Mesenchymal stem cell (in vitro differentiated cells and primary cell): ENCODE measurements at regions not wholly inside any gene's neighbourhood (a gene's known extent, or its start where the extent isn't known, plus 50 kb on each side); places are given as distances from the start of the nearest gene placed in this dataset.

ENCODE experiments used
- DNase-seq: peaks from one replicate; pipeline ENCODE4 v3.0.0-alpha.2; 2013
- H2AFZ ChIP-seq: one replicate; pipeline ENCODE4 v1.6.1; 2013; ENCODE audit warnings: low read depth, mild to moderate bottlenecking, control low read depth, inconsistent platforms, low read length, moderate library complexity
- H2AK5ac ChIP-seq: 2 replicates; pipeline ENCODE4 v1.6.1; 2013; ENCODE audit warnings: low read length, moderate library complexity, mild to moderate bottlenecking, inconsistent platforms; ENCODE audit not compliant: severe bottlenecking
- H2BK120ac ChIP-seq: one replicate; pipeline ENCODE4 v1.6.1; 2013; ENCODE audit warnings: low read depth, mild to moderate bottlenecking, inconsistent platforms, low read length, moderate library complexity
- H2BK12ac ChIP-seq, 2 experiments: one replicate each; pipeline ENCODE4 v1.6.1; 2013; ENCODE audit warnings: inconsistent platforms in 2 of 2, low read length in 2 of 2, mild to moderate bottlenecking in 2 of 2, moderate library complexity in 2 of 2, control low read depth in 1 of 2
- H2BK15ac ChIP-seq: one replicate; pipeline ENCODE4 v1.6.1; 2013; ENCODE audit warnings: mild to moderate bottlenecking, low read depth, inconsistent platforms; ENCODE audit not compliant: poor library complexity, severe bottlenecking
- H2BK5ac ChIP-seq: 2 replicates; pipeline ENCODE4 v1.6.1; 2013; ENCODE audit warnings: low read depth, mild to moderate bottlenecking, low read length, control low read depth, inconsistent platforms; ENCODE audit not compliant: poor library complexity, severe bottlenecking
- H3K14ac ChIP-seq, 2 experiments: one replicate each; pipeline ENCODE4 v1.6.1; 2013; ENCODE audit warnings: inconsistent platforms in 2 of 2, low read length in 2 of 2, control low read depth in 1 of 2, mild to moderate bottlenecking in 1 of 2, moderate library complexity in 1 of 2
- H3K18ac ChIP-seq, 2 experiments: one replicate each; pipeline ENCODE4 v1.6.1; 2013; ENCODE audit warnings: inconsistent platforms in 2 of 2, low read length in 2 of 2, control low read depth in 1 of 2, low read depth in 1 of 2, mild to moderate bottlenecking in 1 of 2
- H3K23ac ChIP-seq, 2 experiments: one replicate each; pipeline ENCODE4 v1.6.1; 2013; ENCODE audit warnings: inconsistent platforms in 2 of 2, low read length in 2 of 2, mild to moderate bottlenecking in 2 of 2, moderate library complexity in 2 of 2, control low read depth in 1 of 2
- H3K27ac ChIP-seq: 2 replicates; pipeline ENCODE4 v1.5.1; 2013; ENCODE audit warnings: mild to moderate bottlenecking, moderate library complexity, low read length, control low read depth, inconsistent platforms; ENCODE audit not compliant: poor library complexity, severe bottlenecking
- H3K27me3 ChIP-seq, 2 experiments: 2 replicates each; pipeline versions ENCODE4 v1.6.1 to v1.7.0; 2013; ENCODE audit warnings: low read length in 2 of 2, mild to moderate bottlenecking in 2 of 2, moderate library complexity in 2 of 2, control low read depth in 1 of 2, inconsistent platforms in 1 of 2; ENCODE audit not compliant: control insufficient read depth in 1 of 2, insufficient read depth in 1 of 2
- H3K36me3 ChIP-seq, 2 experiments: 2 replicates each; pipeline versions ENCODE4 v1.6.1 to v1.7.0; 2013; ENCODE audit warnings: low read length in 2 of 2, control low read depth in 1 of 2, inconsistent platforms in 1 of 2, low read depth in 1 of 2, mild to moderate bottlenecking in 1 of 2; ENCODE audit not compliant: insufficient read depth in 2 of 2, control insufficient read depth in 1 of 2
- H3K4ac ChIP-seq, 2 experiments: one replicate each; pipeline ENCODE4 v1.6.1; 2013; ENCODE audit warnings: inconsistent platforms in 2 of 2, low read length in 2 of 2, mild to moderate bottlenecking in 2 of 2, moderate library complexity in 2 of 2, control low read depth in 1 of 2, low read depth in 1 of 2
- H3K4me1 ChIP-seq: 2 replicates; pipeline ENCODE4 v1.6.1; 2013; ENCODE audit warnings: low read depth, low read length, control low read depth; ENCODE audit not compliant: control insufficient read depth, insufficient read depth
- H3K4me2 ChIP-seq: 2 replicates; pipeline ENCODE4 v1.6.1; 2013; ENCODE audit warnings: low read length, mild to moderate bottlenecking, inconsistent platforms; ENCODE audit not compliant: poor library complexity, severe bottlenecking
- H3K4me3 ChIP-seq, 2 experiments: 2 replicates each; pipeline versions ENCODE4 v1.5.1 to v1.7.0; 2013; ENCODE audit warnings: low read length in 2 of 2, mild to moderate bottlenecking in 2 of 2, control low read depth in 1 of 2, low read depth in 1 of 2; ENCODE audit not compliant: insufficient read depth in 1 of 2
- H3K79me1 ChIP-seq: replicated peaks from 2 replicates; pipeline ENCODE4 v1.6.1; 2013; ENCODE audit warnings: mild to moderate bottlenecking, control low read depth, low read length, inconsistent platforms; ENCODE audit not compliant: poor library complexity, severe bottlenecking
- H3K9ac ChIP-seq: 2 replicates; pipeline ENCODE4 v1.7.0; 2013; ENCODE audit warnings: mild to moderate bottlenecking, low read length, moderate library complexity
- H3K9me3 ChIP-seq: 2 replicates; pipeline ENCODE4 v1.7.0; 2013; ENCODE audit warnings: mild to moderate bottlenecking, low read length; ENCODE audit not compliant: control insufficient read depth
- H4K8ac ChIP-seq: one replicate; pipeline ENCODE4 v1.6.1; 2013; ENCODE audit warnings: inconsistent platforms, mild to moderate bottlenecking, low read length, moderate library complexity
- H4K91ac ChIP-seq: one replicate; pipeline ENCODE4 v1.6.1; 2013; ENCODE audit warnings: mild to moderate bottlenecking, low read length, inconsistent platforms
- WGBS: methylation state at CpG from one replicate; pipeline ENCODE4 v1.1.7; 2013; ENCODE audit warnings: mixed read lengths; 5-methylcytosine and 5-hydroxymethylcytosine counted together

DNA sequence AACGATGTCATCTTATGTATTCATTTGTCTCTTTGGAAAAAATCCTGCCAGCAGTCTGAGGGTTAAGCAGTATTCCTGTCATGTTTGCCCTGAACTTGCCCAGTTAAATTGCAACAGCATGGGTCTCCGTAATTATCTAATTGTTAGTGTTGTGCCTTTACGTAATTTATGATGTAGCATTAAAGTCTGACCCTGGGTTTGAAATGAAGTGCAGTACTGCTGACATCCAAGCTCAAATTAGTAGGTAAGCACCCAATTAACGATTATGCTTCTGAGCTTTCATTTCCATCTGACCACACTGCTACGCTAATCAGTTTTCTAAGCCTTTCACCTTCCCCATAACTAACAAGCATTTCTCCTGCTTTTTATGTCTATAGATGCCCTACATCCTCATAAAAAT is 241.8 kb downstream of the ARRDC4 start:
- H3K18ac ChIP-seq = no peak overlapping the region
- no peaks in the 10 kb centered on the region for H3K27me3 ChIP-seq
- no peak overlapping the region for H2BK120ac ChIP-seq
- no peaks in the 10 kb centered on the region for H3K79me1 ChIP-seq
- no peak overlapping the region for H2BK5ac ChIP-seq
- WGBS = 75% methylated on average over 4 of the region's 5 CpGs
- H3K9me3 ChIP-seq = no peaks in the 10 kb centered on the region
- H3K4me2 ChIP-seq = no peak overlapping the region
- no peak overlapping the region for H3K4ac ChIP-seq
- H3K9ac ChIP-seq = no peak overlapping the region
- no peak overlapping the region for H3K14ac ChIP-seq
- no peak overlapping the region for H3K23ac ChIP-seq
- no peak overlapping the region for H2BK12ac ChIP-seq
- no peak overlapping the region for H2AK5ac ChIP-seq
- H3K27ac ChIP-seq = no peak overlapping the region
- no peaks in the 10 kb centered on the region for H3K4me1 ChIP-seq
- H2AFZ ChIP-seq = no peak overlapping the region
- no peak overlapping the region for H4K91ac ChIP-seq
- no peak for DNase-seq
- H3K4me3 ChIP-seq = no peak overlapping the region
- no peak overlapping the region for H2BK15ac ChIP-seq
- no peak overlapping the region for H4K8ac ChIP-seq
- H3K36me3 ChIP-seq = no peaks in the 10 kb centered on the region

DNA sequence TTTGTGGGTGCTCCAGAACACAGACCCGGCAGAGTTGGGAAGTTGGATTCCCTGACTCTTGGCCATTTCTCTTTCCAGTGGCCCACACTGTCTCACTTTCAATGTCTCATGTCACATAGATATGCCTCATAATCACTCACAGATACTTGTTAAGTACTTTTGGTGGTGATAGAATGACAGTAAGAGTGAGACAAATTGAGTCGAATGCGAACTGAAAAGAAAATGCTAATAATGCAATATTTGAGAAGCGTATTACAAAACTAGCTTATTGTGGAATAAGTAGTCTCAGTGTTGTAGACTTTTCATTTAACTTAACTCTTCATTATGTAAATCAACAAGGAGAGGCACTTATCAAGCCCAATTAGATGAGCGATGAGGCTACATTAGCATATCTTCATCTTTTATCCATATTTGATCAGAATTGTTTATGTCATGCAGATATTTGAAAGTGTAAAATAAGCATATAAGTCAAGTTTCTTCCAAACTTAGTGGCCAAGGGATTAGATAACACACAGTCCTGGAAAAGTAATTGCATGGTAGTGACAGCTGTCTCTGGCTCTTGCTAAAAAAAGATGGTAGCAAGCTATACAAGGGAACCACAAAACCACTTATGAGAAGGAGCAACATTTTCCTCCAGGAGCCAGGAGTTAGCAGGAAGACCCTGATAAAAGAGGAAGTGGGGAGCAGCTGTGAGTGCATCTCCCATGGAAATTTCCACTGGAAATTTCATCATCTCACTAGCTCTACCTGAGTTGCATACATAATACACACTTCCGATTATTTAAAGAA is 243.6 kb downstream of the ARRDC4 start:
- no peaks in the 10 kb centered on the region for H3K79me1 ChIP-seq
- no peaks in the 10 kb centered on the region for H3K36me3 ChIP-seq
- H3K9ac ChIP-seq = no peak overlapping the region
- no peak overlapping the region for H3K18ac ChIP-seq
- no peak overlapping the region for H2BK12ac ChIP-seq
- 51% methylated on average over 4 of the region's 6 CpGs for WGBS
- H3K4me3 ChIP-seq = no peak overlapping the region
- no peak overlapping the region for H3K23ac ChIP-seq
- no peak overlapping the region for H2AFZ ChIP-seq
- DNase-seq = no peak
- H3K14ac ChIP-seq = no peak overlapping the region
- no peak overlapping the region for H3K27ac ChIP-seq
- no peak overlapping the region for H2BK5ac ChIP-seq
- H3K4me1 ChIP-seq = no peaks in the 10 kb centered on the region
- no peak overlapping the region for H3K4me2 ChIP-seq
- no peaks in the 10 kb centered on the region for H3K9me3 ChIP-seq
- H2BK120ac ChIP-seq = no peak overlapping the region
- no peak overlapping the region for H2AK5ac ChIP-seq
- no peak overlapping the region for H3K4ac ChIP-seq
- H4K91ac ChIP-seq = no peak overlapping the region
- no peaks in the 10 kb centered on the region for H3K27me3 ChIP-seq
- H2BK15ac ChIP-seq = no peak overlapping the region
- no peak overlapping the region for H4K8ac ChIP-seq

DNA sequence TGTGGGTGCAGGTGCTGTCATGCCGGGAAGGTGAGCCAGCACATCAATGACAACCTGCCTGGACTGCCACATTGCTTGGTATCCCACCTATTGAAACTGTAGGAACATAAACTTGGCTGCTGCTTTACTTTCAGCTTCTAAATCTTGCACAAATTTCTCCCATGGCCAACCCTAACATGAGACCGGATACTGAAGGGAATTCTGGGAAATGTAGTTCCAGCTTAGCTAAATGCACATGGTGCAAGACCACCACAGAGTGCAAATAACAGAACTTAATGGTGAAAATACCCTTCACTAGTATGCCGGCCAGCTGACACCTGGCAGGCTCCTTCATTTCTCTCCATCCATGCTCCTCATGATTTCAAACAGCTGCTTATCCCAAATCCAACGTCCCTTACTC is 247.4 kb downstream of the ARRDC4 start:
- H3K18ac ChIP-seq = no peak overlapping the region
- no peak overlapping the region for H3K27ac ChIP-seq
- H2BK120ac ChIP-seq = no peak overlapping the region
- no peak overlapping the region for H3K4me2 ChIP-seq
- H3K79me1 ChIP-seq = no peaks in the 10 kb centered on the region
- H3K14ac ChIP-seq = no peak overlapping the region
- H2BK15ac ChIP-seq = no peak overlapping the region
- 54% methylated on average over 4 of the region's 4 CpGs for WGBS
- no peak overlapping the region for H2AFZ ChIP-seq
- DNase-seq = no peak
- no peak overlapping the region for H2BK12ac ChIP-seq
- no peaks in the 10 kb centered on the region for H3K9me3 ChIP-seq
- no peak overlapping the region for H3K23ac ChIP-seq
- no peaks in the 10 kb centered on the region for H3K4me1 ChIP-seq
- no peak overlapping the region for H2BK5ac ChIP-seq
- H3K4me3 ChIP-seq = no peak overlapping the region
- H4K8ac ChIP-seq = no peak overlapping the region
- H3K9ac ChIP-seq = no peak overlapping the region
- H3K27me3 ChIP-seq = no peaks in the 10 kb centered on the region
- no peak overlapping the region for H3K4ac ChIP-seq
- H2AK5ac ChIP-seq = no peak overlapping the region
- no peaks in the 10 kb centered on the region for H3K36me3 ChIP-seq
- no peak overlapping the region for H4K91ac ChIP-seq

- H3K27me3 ChIP-seq = no peaks in the 10 kb centered on the region
- H3K23ac ChIP-seq = no peak overlapping the region
Observed at GRCh38 chr15:98213346-98213979, 253.0 kb downstream of the ARRDC4 start.

More at GRCh38 chr15:98213346-98213979, 253.0 kb downstream of the ARRDC4 start:
- Histone ChIP-seq H3K9me3 (no peaks in the 10 kb centered on the region), H2AFZ (no peak overlapping the region), H3K36me3 (no peaks in the 10 kb centered on the region), H3K4me2 (no peak overlapping the region), H2BK120ac (no peak overlapping the region), H3K79me1 (no peaks in the 10 kb centered on the region), H4K91ac (peak overlapping the region; percentile 5), H3K14ac (no peak overlapping the region), H2BK15ac (no peak overlapping the region), H3K9ac (no peak overlapping the region), H2BK5ac (no peak overlapping the region), H2AK5ac (no peak overlapping the region), H3K27ac (no peak overlapping the region), H3K18ac (no peak overlapping the region), H3K4ac (no peak overlapping the region), H3K4me3 (no peak overlapping the region), H2BK12ac (no peak overlapping the region), H4K8ac (no peak overlapping the region), H3K4me1 (no peaks in the 10 kb centered on the region)
- 81% methylated on average over 4 of the region's 6 CpGs for WGBS
- DNase-seq = no peak
